OCI-LY7 (cell line): ENCODE measurements at regions not wholly inside any gene's neighbourhood (a gene's known extent, or its start where the extent isn't known, plus 50 kb on each side); places are given as distances from the start of the nearest gene placed in this dataset.

Experiments
- EZH2phosphoT487 ChIP-seq: fragments of 200-600 bp; sonication (generic); IDR thresholded peaks from 2 replicates; pipeline ENCODE4 v1.6.1; 2018; ENCODE audit warnings: low read depth, borderline replicate concordance, mild to moderate bottlenecking, mixed run types, antibody characterized with exemption, low read length, moderate library complexity, mixed read lengths
- TF ChIP-seq, protein P1 (sequence below): fragments of 200-600 bp; sonication (generic); conservative IDR thresholded peaks from 2 replicates; pipeline ENCODE4 v1.5.1; 2014; ENCODE audit warnings: mild to moderate bottlenecking, antibody characterized with exemption, low read length, moderate library complexity, mixed read lengths

DNA sequence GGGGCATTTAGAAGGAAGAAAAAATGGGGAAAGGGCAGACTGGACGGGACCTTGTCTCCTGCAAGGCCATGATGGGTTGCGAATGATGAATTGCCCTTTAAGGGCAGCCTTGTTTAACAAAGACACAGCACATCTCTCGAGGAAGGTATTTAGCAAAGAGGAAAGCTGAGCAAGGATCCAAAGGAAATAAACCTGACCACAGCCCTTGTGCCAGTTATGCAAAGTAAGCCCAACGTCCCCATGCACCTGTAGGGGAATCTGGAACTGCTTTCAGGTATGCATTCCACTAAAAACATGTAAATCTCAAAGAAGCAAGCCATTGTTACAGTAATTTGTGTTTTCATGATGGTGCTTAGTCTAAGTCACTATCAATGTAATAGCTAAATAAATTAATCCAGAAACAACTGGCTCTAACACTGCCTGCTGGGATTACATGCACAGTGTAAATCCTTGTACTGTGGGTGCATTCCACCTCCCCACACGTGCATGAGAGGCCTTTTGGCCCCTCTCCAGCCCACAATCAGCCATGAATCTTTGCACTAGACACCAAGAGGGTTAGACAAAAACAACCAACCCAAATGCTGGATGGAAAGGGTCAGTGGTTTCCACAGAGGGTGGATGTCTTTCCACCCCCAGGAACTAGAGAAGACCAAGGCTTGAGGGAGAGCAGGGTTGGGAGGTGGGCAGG, 228.8 kb upstream of the KAZN start:
- no peak for TF ChIP-seq EZH2phosphoT487
- TF ChIP-seq, protein P1, sequence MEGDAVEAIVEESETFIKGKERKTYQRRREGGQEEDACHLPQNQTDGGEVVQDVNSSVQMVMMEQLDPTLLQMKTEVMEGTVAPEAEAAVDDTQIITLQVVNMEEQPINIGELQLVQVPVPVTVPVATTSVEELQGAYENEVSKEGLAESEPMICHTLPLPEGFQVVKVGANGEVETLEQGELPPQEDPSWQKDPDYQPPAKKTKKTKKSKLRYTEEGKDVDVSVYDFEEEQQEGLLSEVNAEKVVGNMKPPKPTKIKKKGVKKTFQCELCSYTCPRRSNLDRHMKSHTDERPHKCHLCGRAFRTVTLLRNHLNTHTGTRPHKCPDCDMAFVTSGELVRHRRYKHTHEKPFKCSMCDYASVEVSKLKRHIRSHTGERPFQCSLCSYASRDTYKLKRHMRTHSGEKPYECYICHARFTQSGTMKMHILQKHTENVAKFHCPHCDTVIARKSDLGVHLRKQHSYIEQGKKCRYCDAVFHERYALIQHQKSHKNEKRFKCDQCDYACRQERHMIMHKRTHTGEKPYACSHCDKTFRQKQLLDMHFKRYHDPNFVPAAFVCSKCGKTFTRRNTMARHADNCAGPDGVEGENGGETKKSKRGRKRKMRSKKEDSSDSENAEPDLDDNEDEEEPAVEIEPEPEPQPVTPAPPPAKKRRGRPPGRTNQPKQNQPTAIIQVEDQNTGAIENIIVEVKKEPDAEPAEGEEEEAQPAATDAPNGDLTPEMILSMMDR = no peak
